GM12891 (cell line): ENCODE measurements at regions not wholly inside any gene's neighbourhood (a gene's known extent, or its start where the extent isn't known, plus 50 kb on each side); places are given as distances from the start of the nearest gene placed in this dataset.

Experiments used
- DNase-seq: peaks from one replicate; pipeline ENCODE4 v3.0.0; 2011; ENCODE audit warnings: low spot score; ENCODE audit not compliant: insufficient read length
- FAIRE-seq: peaks from 2 replicates; lab custom pipeline; 2011; peaks lifted over from hg19 to GRCh38; lab: Jason Lieb, UNC
- PAX5 ChIP-seq: IDR thresholded peaks from 2 replicates; pipeline ENCODE4 v1.6.1; 2011; ENCODE audit warnings: low read length, moderate library complexity, mild to moderate bottlenecking; ENCODE audit not compliant: insufficient read depth, severe bottlenecking
- POLR2A ChIP-seq: IDR thresholded peaks from 2 replicates; pipeline ENCODE4 v1.6.1; 2011; ENCODE audit warnings: low read depth, low read length, control low read depth
- POLR2AphosphoS5 ChIP-seq: IDR thresholded peaks from 2 replicates; pipeline ENCODE4 v1.6.1; 2011; ENCODE audit warnings: low read depth, low read length, control low read depth
- POU2F2 ChIP-seq: IDR thresholded peaks from 2 replicates; pipeline ENCODE4 v1.6.1; 2011; ENCODE audit warnings: low read depth, mild to moderate bottlenecking, control low read depth, low read length, moderate library complexity
- SPI1 ChIP-seq: IDR thresholded peaks from 2 replicates; pipeline ENCODE4 v1.6.1; 2011; ENCODE audit warnings: low read depth, low read length, control low read depth
- TAF1 ChIP-seq: IDR thresholded peaks from 2 replicates; pipeline ENCODE4 v1.6.1; 2011; ENCODE audit warnings: low read depth, low read length, control low read depth

DNA sequence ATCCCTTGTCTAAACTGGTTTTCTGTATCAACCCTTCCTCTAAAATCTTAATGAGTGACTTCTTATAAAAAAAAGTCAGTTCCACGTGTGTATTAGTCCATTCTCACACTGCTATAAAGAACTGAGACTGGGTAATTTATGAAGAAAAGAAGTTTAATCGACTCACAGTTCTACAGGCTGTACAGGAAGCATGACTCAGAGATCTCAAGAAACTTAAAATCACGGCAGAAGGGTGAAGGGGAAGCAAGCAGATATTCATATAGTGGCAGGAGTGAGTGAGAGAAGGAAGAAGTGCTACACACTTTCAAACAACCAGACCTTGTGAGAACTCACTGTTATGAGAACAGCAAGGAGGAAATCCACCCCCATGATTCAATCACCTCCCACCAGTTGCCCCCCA lies 307.8 kb upstream of the ARRDC3 start:
- DNase-seq (no peak), FAIRE-seq (no peak)
- no peak for TF ChIP-seq POLR2A
- TF ChIP-seq POU2F2: no peak

- DNase-seq: no peak
- FAIRE-seq: no peak
- TF ChIP-seq POLR2A (no peak), SPI1 (no peak), PAX5 (no peak), POLR2AphosphoS5 (no peak), TAF1 (no peak), POU2F2 (no peak)
Observed at GRCh38 chr5:91687430-91687829, 304.3 kb upstream of the ARRDC3 start.

GRCh38 chr5:91684625-91685024 lies 301.5 kb upstream of the ARRDC3 start:
- no peak for DNase-seq
- no peak for FAIRE-seq

DNA sequence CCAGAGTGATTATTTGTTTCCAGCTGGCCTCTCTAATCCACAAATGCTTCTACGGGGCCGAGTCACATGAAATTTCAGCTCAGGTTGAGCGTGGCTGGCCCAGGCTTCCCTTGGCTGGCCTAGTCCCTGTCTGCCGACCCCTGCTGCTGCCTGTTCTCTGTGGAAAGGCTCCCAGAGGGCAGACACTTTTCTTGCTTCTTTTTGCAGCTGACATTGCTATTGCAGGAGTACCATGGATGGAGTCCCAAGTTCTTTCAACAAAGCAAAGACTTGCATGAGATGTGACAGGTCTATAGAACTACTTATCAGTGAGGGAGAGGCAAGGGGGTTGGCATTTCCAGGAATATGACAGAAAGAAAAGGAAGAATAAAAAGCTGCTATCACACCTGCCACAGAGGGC lies 287.4 kb upstream of the ARRDC3 start:
- no peak for TF ChIP-seq POLR2AphosphoS5
- FAIRE-seq: no peak
- DNase-seq: no peak

More at GRCh38 chr5:91684625-91685024, 301.5 kb upstream of the ARRDC3 start:
- no peak for TF ChIP-seq POLR2AphosphoS5
- no peak for TF ChIP-seq POLR2A
- no peak for TF ChIP-seq POU2F2
- TF ChIP-seq SPI1: no peak
- no peak for TF ChIP-seq PAX5
- TF ChIP-seq TAF1: no peak

DNA sequence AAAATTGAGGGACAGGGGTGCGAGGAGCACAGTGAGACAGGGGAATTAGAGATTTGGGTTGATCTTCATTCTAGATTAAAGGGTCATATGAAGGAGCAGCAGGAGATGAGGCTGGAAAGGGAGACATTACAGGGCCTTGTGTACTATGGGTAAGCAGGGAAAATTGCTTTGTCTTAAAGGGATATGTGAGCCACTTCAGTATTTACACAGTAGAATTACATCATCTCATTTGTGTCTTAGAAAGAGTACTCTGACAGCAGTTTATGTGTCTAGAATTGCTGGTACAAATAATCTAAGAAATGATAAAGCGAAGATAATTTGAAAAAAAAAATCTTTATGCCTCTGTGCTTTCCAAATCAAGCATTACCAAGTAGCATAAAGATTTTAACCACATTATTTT lies 287.0 kb upstream of the ARRDC3 start:
- no peak for DNase-seq
- no peak for FAIRE-seq
- TF ChIP-seq TAF1 (no peak), POLR2A (no peak), POU2F2 (no peak), POLR2AphosphoS5 (no peak), PAX5 (no peak), SPI1 (no peak)

- TF ChIP-seq TAF1 (no peak), SPI1 (no peak), POLR2A (no peak), PAX5 (no peak)
- DNase-seq (no peak), FAIRE-seq (no peak)
Observed at GRCh38 chr5:91668261-91668660, 285.1 kb upstream of the ARRDC3 start.

DNA sequence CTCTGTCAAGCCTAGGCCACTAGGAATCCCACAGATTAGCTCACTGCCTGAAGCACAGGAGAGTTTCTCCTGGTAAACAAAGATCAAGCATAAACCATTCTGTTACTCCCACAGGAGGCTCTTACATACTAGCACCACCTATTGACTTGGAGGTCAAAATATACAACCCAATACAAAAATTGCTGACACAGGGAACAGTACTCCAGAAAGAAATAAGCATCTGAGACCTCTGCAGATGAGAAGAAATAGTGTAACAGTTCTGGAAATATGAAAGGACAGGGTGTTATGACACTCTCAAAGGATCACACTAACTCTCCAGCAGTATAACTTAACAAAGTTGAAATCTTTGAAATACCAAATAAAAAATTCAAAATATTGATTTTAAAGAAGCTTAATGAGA lies 269.6 kb upstream of the ARRDC3 start:
- DNase-seq (no peak), FAIRE-seq (no peak)
- TF ChIP-seq TAF1 (no peak), POLR2AphosphoS5 (no peak), POLR2A (no peak), POU2F2 (no peak), PAX5 (no peak)

- no peak for DNase-seq
- TF ChIP-seq SPI1: no peak
- no peak for TF ChIP-seq POU2F2
- no peak for TF ChIP-seq POLR2AphosphoS5
- no peak for TF ChIP-seq PAX5
- no peak for TF ChIP-seq POLR2A
- no peak for TF ChIP-seq TAF1
- no peak for FAIRE-seq
Observed at GRCh38 chr5:91651704-91652103, 268.6 kb upstream of the ARRDC3 start.

DNA sequence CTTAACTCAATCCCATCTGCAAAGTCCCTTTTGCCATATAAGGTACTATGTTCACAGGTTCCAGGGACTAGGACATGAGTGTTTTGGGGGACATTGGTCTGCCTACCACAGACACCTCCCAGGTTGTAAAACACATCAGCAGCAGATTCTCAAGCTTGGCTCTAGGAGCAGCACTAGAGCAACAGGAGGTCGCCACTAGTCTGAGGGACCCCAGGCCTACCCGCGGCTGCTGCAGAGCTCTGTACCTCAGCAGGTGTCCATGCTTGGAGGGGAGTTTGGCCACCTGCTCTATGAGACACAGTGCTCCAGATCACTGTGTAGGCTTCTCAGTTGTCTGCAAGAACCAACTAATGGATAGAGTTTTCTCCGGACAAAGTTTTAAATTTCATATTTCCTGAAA lies 262.2 kb upstream of the ARRDC3 start:
- TF ChIP-seq POU2F2 (no peak), POLR2A (no peak), SPI1 (no peak), TAF1 (no peak), POLR2AphosphoS5 (no peak), PAX5 (no peak)
- DNase-seq (no peak), FAIRE-seq (no peak)

- FAIRE-seq: no peak
- DNase-seq: no peak
Observed at GRCh38 chr5:91643797-91644196, 260.7 kb upstream of the ARRDC3 start.

GRCh38 chr5:91642581-91642980 lies 259.5 kb upstream of the ARRDC3 start:
- FAIRE-seq (no peak), DNase-seq (no peak)
- TF ChIP-seq SPI1 (no peak), POLR2AphosphoS5 (no peak), PAX5 (no peak), POLR2A (no peak), TAF1 (no peak), POU2F2 (no peak)

More at GRCh38 chr5:91643797-91644196, 260.7 kb upstream of the ARRDC3 start:
- TF ChIP-seq POLR2AphosphoS5: no peak
- TF ChIP-seq POLR2A: no peak
- no peak for TF ChIP-seq POU2F2
- no peak for TF ChIP-seq TAF1
- no peak for TF ChIP-seq PAX5
- TF ChIP-seq SPI1: no peak
